Neural progenitor cell (in vitro differentiated cells): ENCODE measurements at regions not wholly inside any gene's neighbourhood (a gene's known extent, or its start where the extent isn't known, plus 50 kb on each side); places are given as distances from the start of the nearest gene placed in this dataset.

Experiments used
- EZH2 ChIP-seq: fragments of 200-600 bp; sonication (generic); IDR thresholded peaks from 2 replicates; pipeline ENCODE4 v1.6.1; 2017; ENCODE audit warnings: antibody characterized with exemption, mild to moderate bottlenecking, moderate library complexity
- EZH2phosphoT487 ChIP-seq: fragments of 200-600 bp; sonication (generic); IDR thresholded peaks from 2 replicates; pipeline ENCODE4 v1.6.1; 2017; ENCODE audit warnings: antibody characterized with exemption
- TF ChIP-seq, protein P1 (sequence below): fragments of 200-600 bp; sonication (generic); IDR thresholded peaks from 2 replicates; pipeline ENCODE4 v1.5.1; 2017; ENCODE audit warnings: antibody characterized with exemption, mild to moderate bottlenecking

DNA sequence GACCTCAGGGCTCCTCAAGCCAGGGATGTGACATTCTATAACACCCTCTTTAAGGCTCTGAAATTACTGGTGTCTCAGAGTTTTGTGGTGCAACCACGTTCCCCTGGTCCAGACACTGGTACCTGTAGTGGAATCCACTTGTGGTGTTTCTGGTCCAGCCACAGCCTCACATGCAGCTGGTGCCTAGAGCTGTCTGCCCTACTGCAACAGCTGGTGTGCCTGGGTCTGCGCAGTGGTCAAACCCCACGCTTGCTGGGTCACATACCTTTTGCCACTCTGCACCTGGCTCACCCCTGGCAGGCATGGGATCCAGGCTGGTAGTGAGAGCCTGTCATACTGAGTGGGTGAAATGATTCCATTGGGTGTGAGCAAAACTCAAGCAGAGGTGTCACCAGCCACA, 1230.2 kb upstream of the EYS start:
- TF ChIP-seq, protein P1, sequence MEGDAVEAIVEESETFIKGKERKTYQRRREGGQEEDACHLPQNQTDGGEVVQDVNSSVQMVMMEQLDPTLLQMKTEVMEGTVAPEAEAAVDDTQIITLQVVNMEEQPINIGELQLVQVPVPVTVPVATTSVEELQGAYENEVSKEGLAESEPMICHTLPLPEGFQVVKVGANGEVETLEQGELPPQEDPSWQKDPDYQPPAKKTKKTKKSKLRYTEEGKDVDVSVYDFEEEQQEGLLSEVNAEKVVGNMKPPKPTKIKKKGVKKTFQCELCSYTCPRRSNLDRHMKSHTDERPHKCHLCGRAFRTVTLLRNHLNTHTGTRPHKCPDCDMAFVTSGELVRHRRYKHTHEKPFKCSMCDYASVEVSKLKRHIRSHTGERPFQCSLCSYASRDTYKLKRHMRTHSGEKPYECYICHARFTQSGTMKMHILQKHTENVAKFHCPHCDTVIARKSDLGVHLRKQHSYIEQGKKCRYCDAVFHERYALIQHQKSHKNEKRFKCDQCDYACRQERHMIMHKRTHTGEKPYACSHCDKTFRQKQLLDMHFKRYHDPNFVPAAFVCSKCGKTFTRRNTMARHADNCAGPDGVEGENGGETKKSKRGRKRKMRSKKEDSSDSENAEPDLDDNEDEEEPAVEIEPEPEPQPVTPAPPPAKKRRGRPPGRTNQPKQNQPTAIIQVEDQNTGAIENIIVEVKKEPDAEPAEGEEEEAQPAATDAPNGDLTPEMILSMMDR = no peak
- TF ChIP-seq EZH2phosphoT487 = no peak
- TF ChIP-seq EZH2 = no peak
